COLO829 (cell line): ENCODE measurements at regions not wholly inside any gene's neighbourhood (a gene's known extent, or its start where the extent isn't known, plus 50 kb on each side); places are given as distances from the start of the nearest gene placed in this dataset.
"Not testable (repeated sequence)": the region's sequence is repeated elsewhere in the genome, so short reads cannot be mapped to it uniquely, and the experiment has no call there.

Experiments
- DNase-seq: peaks from one replicate; pipeline ENCODE4 v3.0.0; 2012; ENCODE audit warnings: low spot score

DNA sequence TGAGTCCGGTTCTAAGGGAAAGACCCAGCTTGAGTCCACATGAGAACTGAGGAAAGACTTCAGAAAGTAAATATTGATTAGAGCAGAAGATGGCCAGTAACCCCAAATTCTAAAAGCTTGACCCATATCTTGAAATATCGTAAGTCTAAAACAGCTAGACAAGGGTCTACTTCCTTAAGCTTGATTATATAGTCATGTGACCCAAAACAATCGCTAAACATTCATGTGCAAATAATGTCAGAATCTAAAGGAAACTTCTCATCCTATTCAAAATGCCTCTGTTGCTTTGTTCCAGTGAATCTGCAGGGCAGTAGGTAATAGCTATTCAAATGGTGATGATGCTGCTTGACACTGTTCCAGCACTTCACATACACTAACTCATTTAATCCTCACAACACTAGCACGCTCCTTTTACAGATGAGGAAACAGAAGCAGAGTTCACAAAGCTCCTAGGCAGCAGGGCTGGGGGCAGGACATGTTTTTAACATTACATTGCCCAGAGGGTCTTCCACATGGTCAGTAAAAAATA lies 52.6 kb downstream of the TCF20 start:
- no peak for DNase-seq

DNA sequence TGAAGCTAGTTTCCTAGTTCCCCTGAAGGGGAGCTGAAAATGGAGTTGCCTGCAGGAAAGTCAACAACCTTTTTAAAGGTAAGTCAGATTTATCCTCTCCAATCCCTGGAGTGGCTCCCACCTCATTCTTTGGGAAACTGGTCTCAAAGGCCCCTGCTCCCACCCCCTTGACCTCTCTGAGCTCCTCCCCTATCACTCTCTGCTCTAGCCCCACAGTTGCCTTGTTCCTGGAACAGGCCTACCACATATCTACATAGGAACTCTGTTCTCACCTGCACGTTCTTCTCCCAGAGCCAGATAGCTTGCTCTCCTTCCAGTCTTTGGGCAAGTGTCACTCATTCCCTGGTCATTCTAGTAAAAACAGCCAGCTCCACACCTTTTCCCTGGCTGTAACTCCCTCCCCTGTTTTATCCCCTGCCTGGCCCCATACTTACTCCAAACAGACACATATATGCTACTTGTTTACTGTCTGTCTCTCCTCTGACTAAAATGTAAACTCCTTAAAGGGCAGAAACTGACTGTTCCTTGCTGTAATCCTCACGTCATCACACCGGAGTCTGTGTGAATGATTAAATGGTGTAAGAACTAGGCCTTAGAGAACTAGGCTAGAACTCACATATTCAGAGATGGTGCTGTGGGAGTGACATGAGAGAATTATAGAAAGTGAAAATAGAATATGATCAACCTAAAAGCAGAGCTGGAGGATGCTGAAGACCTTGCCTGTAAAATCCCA lies 53.3 kb downstream of the TCF20 start:
- no peak for DNase-seq

DNA sequence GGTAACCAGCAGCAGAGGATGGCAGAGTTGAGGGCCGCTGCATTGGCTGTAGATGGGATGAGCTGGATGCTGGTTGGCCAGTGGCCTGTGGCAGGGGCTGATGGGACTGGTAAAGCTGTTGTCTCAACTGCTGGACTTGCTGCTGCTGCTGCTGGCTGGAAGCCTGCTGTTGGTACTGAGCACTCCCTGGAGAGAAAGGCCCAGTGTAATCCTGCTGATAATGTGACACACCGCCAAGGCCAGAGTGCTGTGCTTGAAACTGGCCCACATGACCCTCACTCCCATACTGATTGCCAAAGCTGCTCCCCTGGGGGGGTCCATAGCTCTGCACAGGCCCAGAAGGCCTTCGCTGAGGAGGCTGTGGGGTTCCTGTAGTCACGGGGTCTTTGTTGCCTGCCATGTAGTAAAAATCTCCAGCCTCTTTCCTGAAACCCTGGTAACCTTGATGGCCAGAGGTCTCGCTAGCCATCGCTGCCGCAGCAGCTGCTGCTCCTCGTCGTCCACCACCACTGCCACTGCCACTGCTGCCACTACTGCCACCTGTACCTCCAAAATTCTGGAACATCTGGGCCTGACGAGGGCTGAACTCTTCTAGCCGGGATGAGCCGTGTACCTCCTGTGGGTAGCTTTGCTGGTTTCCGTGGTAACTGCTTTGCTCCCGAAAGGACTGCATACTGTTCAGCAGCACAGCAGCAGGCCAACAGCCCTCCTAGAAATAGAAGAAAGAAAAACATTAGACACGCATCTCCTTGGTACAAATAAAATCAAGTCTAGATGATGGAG lies 55.6 kb downstream of the TCF20 start:
- no peak for DNase-seq

DNA sequence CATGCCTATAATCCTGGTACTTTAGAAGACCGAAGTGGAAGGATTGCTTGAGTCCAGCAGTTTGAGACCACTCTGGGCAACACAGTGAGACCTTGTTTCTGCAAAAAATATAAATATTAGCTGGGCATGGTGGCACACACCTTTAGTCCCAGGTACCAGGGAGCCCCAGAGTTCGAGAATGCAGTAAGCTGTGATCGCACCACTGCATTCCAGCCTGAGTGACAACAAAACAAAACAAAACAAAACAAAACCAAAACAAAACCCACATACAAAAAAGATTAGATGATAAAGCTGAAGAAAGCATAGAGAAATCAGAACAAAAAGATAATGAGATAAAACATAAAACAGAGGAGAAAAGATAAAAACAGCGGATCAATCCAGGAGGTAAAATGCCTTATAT lies 62.1 kb downstream of the TCF20 start:
- no peak for DNase-seq

- no peak for DNase-seq
Observed at GRCh38 chr22:42207918-42208317, 62.5 kb downstream of the TCF20 start.

GRCh38 chr22:42203609-42204008 lies 66.8 kb downstream of the TCF20 start:
- DNase-seq: no peak

GRCh38 chr22:42202669-42203068 lies 67.8 kb downstream of the TCF20 start:
- DNase-seq: no peak

DNA sequence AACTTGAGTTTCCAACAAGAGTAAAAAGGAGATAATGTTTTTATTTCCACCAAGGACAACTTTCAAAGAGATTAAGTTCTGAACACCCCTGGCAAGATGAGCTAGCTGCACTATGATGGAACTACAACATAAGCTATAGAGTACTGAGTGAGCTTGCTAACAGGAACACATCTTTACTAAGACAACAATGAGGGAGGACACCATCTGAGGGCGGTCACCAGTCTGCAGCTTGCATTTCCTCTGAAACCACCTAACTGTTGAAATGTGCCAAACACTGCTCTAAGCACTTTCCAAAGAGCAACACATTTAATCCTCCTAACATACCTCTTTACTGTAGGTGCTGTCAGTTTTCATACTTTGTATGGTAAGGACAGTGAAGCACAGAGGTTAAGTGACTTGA lies 68.4 kb downstream of the TCF20 start:
- DNase-seq: no peak

DNA sequence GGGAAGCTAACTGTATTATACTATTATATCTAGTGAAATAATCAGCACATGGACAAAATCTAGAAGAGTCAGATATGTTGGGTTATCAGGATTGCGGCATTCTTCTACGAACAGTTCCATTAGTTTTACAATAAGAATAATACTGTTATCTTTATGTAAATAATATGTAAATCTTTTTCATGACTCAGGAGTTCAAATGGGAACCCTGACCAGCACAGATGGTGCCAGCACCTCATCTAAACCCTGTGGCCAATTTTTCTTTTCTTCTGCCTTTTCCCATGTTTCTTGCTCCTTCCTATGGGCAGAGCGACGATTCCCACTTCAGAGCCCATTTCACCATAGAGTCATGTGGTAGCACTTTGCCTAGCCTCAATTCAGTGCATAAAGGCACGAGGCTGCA lies 68.4 kb upstream of the CYP2D6 start:
- DNase-seq: no peak

DNA sequence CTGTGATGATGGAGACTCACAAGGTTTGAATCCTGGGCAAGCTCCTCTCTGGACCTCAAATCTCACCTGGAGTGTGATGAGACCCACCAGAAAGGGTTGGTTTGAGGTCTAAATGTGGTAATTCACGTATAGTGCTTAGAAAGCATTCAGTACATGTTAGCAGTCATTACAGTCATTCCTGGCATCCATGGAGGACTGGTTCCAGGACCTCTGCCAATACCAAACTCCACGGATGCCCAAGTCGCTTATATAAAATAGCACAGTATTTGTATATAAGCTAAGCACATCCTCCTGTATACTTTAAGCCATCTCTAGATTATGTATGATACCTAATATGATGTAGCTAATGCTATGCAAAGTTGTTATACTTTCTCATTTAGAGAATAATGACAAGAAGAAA lies 67.6 kb upstream of the CYP2D6 start:
- no peak for DNase-seq

DNA sequence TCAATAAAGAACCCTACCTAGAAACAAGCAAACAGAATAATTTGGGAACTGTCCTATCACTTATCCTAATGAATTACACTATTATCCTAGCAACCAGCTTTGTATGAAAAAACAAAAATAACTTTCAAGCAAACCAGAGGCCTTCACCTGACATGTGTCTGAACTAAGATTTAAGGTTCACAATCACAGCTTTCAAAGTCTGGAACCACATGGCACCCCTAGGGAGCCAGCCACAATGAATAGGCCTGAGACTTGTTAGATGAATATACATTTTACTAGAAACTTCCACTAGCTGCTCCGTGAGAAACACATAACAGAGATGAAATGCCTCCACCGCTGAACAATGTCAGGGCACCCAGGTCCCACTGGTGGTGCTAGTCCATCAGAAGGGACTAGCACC lies 65.8 kb upstream of the CYP2D6 start:
- DNase-seq: no peak

DNA sequence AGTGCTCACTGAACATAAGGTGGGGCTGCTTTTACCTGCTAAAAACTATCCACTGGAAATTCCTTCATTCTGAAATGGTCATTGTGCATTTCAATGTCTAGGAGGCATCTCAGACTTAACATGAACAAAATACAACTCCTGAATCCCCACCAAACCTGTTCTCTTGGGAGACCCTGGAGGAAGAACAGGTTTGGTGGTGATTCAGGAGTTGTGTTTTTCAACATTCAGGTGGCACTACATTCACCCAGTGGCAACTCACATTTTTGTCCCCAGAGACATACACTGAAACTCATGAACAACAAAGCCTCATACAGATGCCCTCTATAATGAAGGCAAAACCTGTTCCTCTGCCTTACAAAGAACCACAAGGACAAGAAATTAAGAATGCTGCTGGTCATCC lies 64.3 kb upstream of the CYP2D6 start:
- no peak for DNase-seq

DNA sequence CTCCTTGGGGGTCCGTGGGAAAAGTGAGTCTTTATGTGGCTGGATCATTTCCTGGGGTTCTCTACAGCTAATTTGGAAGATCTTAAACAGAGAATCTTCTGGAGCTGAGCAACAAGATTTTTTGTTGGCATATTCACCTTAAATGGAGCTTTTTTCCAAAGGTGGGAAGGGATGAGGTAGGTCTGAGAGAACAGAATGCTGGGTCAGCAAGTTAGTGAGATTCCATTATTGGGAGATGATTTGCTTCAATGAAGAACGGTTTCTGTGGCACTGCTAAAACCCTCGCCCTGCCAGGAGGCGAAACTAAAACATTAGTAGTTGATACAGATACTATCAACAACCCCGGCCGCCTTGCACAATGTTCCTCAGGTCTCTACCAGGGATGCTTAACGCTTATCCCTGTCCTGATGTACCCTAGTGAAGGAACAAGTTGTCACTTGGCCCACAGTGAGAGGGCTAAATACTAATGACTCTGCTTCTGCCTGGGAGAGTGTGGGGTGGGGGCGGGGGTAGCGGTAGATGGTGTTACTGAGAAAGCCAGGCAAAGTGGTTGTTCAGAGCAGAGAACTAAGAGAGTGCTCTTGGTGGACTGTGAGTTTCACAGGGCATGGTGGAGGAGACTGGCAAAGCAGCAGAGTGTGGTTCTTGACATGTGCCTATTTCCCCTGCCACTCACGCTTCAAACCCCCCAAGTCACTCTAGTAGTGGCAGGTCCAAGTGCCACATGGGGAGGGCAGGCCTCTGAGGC lies 63.7 kb upstream of the CYP2D6 start:
- DNase-seq: no peak

DNA sequence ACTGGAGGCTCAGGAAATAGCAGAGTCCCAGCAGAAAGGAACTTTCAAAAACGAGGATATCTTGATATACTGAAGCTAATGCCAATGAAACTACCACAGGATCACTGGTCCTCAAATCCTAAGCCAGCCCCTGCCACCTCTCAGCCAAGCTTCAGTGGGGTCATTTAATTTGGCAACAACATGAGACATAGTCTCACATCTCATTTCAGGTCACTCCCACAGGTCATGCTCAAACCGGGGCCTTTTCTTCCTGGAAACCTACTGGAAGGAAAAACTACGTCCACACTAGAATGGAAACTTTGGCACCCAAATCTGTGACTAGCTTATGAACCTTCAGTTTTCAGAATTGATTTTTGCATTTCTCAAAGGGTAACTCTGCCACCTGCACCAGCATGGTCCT lies 61.9 kb upstream of the CYP2D6 start:
- no peak for DNase-seq

- DNase-seq: no peak
Observed at GRCh38 chr22:42190274-42190673, 59.7 kb upstream of the CYP2D6 start.

- DNase-seq: no peak
Observed at GRCh38 chr22:42189761-42190160, 59.2 kb upstream of the CYP2D6 start.

GRCh38 chr22:42188808-42189447 lies 58.3 kb upstream of the CYP2D6 start:
- no peak for DNase-seq

DNA sequence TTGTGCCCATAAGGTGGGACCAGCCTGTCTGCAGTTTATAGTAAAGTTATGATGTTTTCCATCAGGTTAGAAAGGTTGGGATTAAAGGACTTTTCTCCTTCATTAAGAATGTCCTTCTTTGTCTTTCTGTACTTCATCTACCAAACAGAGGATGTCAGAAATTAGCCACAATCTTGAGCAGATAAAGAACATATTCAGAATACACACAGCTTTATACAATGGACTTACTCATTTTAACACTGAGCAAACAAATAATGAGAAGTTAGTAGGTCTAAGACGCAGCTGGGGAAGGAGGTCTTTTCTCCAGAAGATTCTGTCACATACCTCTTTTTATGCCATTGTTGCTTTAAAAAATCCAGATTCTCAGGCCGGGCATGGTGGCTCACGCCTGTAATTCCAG lies 57.0 kb upstream of the CYP2D6 start:
- peak; percentile 68 for DNase-seq

DNA sequence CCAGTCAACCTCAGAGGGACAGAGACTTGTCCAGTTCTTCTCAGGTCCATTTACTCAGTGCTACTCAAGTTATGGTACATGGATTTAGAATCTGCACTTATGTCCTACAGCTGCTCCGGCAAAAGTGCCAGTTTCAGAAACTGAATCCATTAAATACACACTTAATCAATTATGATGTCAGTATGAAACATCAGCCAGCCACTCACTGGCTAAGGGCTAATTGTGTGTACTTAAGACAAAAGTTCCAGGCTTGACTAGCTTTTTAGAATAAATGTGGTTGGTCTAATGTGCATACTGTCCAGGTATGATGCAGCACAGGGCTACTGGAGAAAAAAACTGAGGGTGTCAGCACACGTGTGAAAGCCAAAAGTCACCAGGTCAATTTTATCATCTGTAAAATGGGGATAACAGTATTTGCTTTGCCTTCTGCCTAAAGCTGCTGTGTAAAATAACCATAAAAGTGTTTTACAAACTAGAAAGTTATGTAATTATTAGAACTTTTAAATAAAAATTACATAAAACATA lies 55.4 kb upstream of the CYP2D6 start:
- no peak for DNase-seq

DNA sequence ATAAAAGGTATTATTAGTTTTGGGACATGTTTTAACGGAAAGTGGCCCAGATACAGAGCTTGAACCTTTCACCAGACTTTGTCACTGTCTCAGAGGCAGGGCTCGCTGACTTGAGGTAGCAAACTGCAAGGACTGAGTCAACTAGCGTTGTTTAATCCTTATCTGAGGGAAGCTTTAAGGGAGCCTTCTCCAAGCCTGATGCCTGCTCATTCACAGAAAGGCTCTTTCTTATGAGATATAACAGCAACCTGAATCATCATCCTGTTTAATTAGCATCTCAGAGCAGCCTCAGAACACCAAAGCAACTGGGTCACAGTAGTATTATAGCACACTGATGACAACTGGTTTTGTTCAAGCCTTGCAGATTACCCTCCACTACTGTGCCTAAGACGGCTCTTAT lies 54.2 kb upstream of the CYP2D6 start:
- peak; percentile 47 for DNase-seq

DNA sequence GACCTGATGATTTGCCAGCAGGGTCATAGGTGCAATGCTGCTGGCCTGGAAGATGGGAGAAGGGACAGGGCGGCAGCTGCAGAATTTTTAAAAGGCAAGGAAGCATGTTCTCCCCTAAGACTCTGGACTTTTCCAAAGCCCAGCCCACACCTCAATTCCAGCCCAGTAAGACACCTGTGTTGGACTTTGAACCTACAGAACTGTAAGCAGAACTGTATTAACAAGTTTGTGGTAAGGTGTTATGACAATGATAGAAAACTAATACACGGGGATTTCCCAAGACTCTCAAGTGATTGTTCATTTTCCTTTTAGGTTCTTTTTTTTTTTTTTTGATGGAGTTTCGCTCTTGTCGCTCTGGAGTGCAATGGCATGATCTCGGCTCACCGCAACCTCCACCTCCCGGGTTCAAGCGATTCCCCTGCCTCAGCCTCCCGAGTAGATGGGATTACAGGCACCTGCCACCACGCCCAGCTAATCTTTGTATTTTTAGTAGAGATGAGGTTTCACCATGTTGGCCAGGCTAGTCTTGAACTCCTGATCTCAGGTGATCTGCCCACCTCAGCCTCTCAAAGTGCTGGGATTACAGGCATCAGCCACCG lies 53.0 kb upstream of the CYP2D6 start:
- not testable (repeated sequence) for DNase-seq
